ENCODE measurements at regions not wholly inside any gene's neighbourhood (a gene's known extent, or its start where the extent isn't known, plus 50 kb on each side); places are given as distances from the start of the nearest gene placed in this dataset.

GRCh38 chr10:65753532-65753931 lies 1172.3 kb upstream of the LRRTM3 start:
- H3K4me2 ChIP-seq (replicated peaks; ENCODE audit: low read depth, low read length, poor library complexity, severe bottlenecking): no peak overlapping the region
- Mint-ChIP-seq H3K9me3 (ENCODE audit: insufficient read depth) (no peaks in the 10 kb centered on the region), H3K4me1 (no peaks in the 10 kb centered on the region), H3K27me3 (no peaks in the 10 kb centered on the region), H3K27ac (no peak overlapping the region), H3K4me3 (no peak overlapping the region)
- H3K36me3 ChIP-seq (replicated peaks in 1 of 2; ENCODE audit: control extremely low read depth in 1 of 2, control insufficient read depth in 1 of 2, extremely low read depth in 1 of 2, insufficient read depth in 2 of 2, low read length in 1 of 2): no peaks in the 10 kb centered on the region
- intact Hi-C loops (cut with micrococcal nuclease): no loop called here
- no peaks in the 10 kb centered on the region for H3K4me1 ChIP-seq (ENCODE audit: control insufficient read depth in 2 of 2, insufficient read depth in 2 of 2, low read length in 2 of 2)
- no peaks in the 10 kb centered on the region for H3K9me3 ChIP-seq (ENCODE audit: control extremely low read depth in 1 of 3, control insufficient read depth in 2 of 3, insufficient read depth in 1 of 3, low read length in 2 of 3)
- no CpG with 5 or more reads among the region's 1 CpG for WGBS (ENCODE audit: insufficient coverage)
- POLR2A ChIA-PET: no interaction called here
- no peak overlapping the region for H3K4me3 ChIP-seq (ENCODE audit: control extremely low read depth in 1 of 5, extremely low read depth in 1 of 5, insufficient read depth in 1 of 5, low read depth in 2 of 5, low read length in 4 of 5)
- TF ChIP-seq EZH2 (IDR thresholded peaks at IDR 0.05; ENCODE audit: borderline replicate concordance, insufficient read depth, low read depth, low read length, poor library complexity, severe bottlenecking) (no peak), CTCF (IDR thresholded peaks at IDR 0.05) (no peak)
- CTCF ChIA-PET: no interaction called here
- ATAC-seq (ENCODE audit: low read depth) (no peak), DNase-seq (no peak)
- no peaks in the 10 kb centered on the region for H4K20me1 ChIP-seq (ENCODE audit: control insufficient read depth, insufficient read depth, low read length, poor library complexity, severe bottlenecking)
- H3K27ac ChIP-seq (ENCODE audit: low read length in 2 of 2): no peak overlapping the region
- no peak overlapping the region for H2AFZ ChIP-seq (ENCODE audit: insufficient read depth, low read depth, low read length, poor library complexity, severe bottlenecking)
- no peaks in the 10 kb centered on the region for H3K27me3 ChIP-seq (replicated peaks in 1 of 4; ENCODE audit: control extremely low read depth in 1 of 4, control insufficient read depth in 3 of 4, insufficient read depth in 4 of 4, low read length in 3 of 4)
- H3K9ac ChIP-seq (ENCODE audit: low read length): no peak overlapping the region
- no peaks in the 10 kb centered on the region for H3K79me2 ChIP-seq (ENCODE audit: control insufficient read depth, insufficient read depth, low read length)

GRCh38 chr10:65754112-65754511 lies 1171.7 kb upstream of the LRRTM3 start:
- H4K20me1 ChIP-seq (ENCODE audit: control insufficient read depth, insufficient read depth, low read length, poor library complexity, severe bottlenecking): no peaks in the 10 kb centered on the region
- H2AFZ ChIP-seq (ENCODE audit: insufficient read depth, low read depth, low read length, poor library complexity, severe bottlenecking): no peak overlapping the region
- H3K4me3 Mint-ChIP-seq: no peak overlapping the region
- H3K4me1 Mint-ChIP-seq: no peaks in the 10 kb centered on the region
- no peak overlapping the region for H3K4me2 ChIP-seq (replicated peaks; ENCODE audit: low read depth, low read length, poor library complexity, severe bottlenecking)
- no peaks in the 10 kb centered on the region for H3K36me3 ChIP-seq (replicated peaks in 1 of 2; ENCODE audit: control extremely low read depth in 1 of 2, control insufficient read depth in 1 of 2, extremely low read depth in 1 of 2, insufficient read depth in 2 of 2, low read length in 1 of 2)
- H3K27ac ChIP-seq (ENCODE audit: low read length in 2 of 2): no peak overlapping the region
- no peaks in the 10 kb centered on the region for H3K9me3 ChIP-seq (ENCODE audit: control extremely low read depth in 1 of 3, control insufficient read depth in 2 of 3, insufficient read depth in 1 of 3, low read length in 2 of 3)
- WGBS (ENCODE audit: insufficient coverage): no CpG with 5 or more reads among the region's 2 CpGs
- no peak overlapping the region for H3K4me3 ChIP-seq (ENCODE audit: control extremely low read depth in 1 of 5, extremely low read depth in 1 of 5, insufficient read depth in 1 of 5, low read depth in 2 of 5, low read length in 4 of 5)
- ChIA-PET CTCF (no interaction called here), POLR2A (no interaction called here)
- intact Hi-C loops (cut with micrococcal nuclease): no loop called here
- no peaks in the 10 kb centered on the region for H3K79me2 ChIP-seq (ENCODE audit: control insufficient read depth, insufficient read depth, low read length)
- no peak for DNase-seq
- H3K9ac ChIP-seq (ENCODE audit: low read length): no peak overlapping the region
- ATAC-seq (ENCODE audit: low read depth): no peak
- H3K4me1 ChIP-seq (ENCODE audit: control insufficient read depth in 2 of 2, insufficient read depth in 2 of 2, low read length in 2 of 2): no peaks in the 10 kb centered on the region
- no peak for TF ChIP-seq EZH2 (IDR thresholded peaks at IDR 0.05; ENCODE audit: borderline replicate concordance, insufficient read depth, low read depth, low read length, poor library complexity, severe bottlenecking)
- no peak for TF ChIP-seq CTCF (IDR thresholded peaks at IDR 0.05)
- H3K27ac Mint-ChIP-seq: no peak overlapping the region
- H3K27me3 ChIP-seq (replicated peaks in 1 of 4; ENCODE audit: control extremely low read depth in 1 of 4, control insufficient read depth in 3 of 4, insufficient read depth in 4 of 4, low read length in 3 of 4): no peaks in the 10 kb centered on the region
- H3K9me3 Mint-ChIP-seq (ENCODE audit: insufficient read depth): no peaks in the 10 kb centered on the region
- H3K27me3 Mint-ChIP-seq: no peaks in the 10 kb centered on the region

All from B cell (primary cell).